Liver (tissue), 8 donors: ENCODE measurements at regions not wholly inside any gene's neighbourhood (a gene's known extent, or its start where the extent isn't known, plus 50 kb on each side); places are given as distances from the start of the nearest gene placed in this dataset.

Source experiments
- DNase-seq: peaks from one replicate; pipeline ENCODE4 v3.0.0-alpha.2; 2017; ENCODE audit warnings: low spot score
- H3K27ac ChIP-seq, 2 donors: one replicate each; pipeline ENCODE4 v1.7.0; 2013; ENCODE audit warnings: inconsistent platforms in 2 of 2, low read length in 2 of 2, control low read depth in 1 of 2, low read depth in 1 of 2, mild to moderate bottlenecking in 1 of 2
- H3K27me3 ChIP-seq, 4 donors: one replicate each; pipeline versions ENCODE4 v1.6.1 to v1.7.0; 2013; ENCODE audit warnings: low read length in 3 of 4, inconsistent platforms in 1 of 4, mild to moderate bottlenecking in 1 of 4, moderate library complexity in 1 of 4; ENCODE audit not compliant: control insufficient read depth in 4 of 4, insufficient read depth in 4 of 4
- H3K36me3 ChIP-seq, 4 donors: one replicate each; pipeline versions ENCODE4 v1.6.1 to v1.7.0; 2013; ENCODE audit warnings: low read length in 3 of 4, mild to moderate bottlenecking in 3 of 4, low read depth in 1 of 4, moderate library complexity in 1 of 4; ENCODE audit not compliant: control insufficient read depth in 4 of 4, insufficient read depth in 3 of 4
- H3K4me1 ChIP-seq, 4 donors: one replicate each; pipeline versions ENCODE4 v1.6.1 to v1.7.0; 2013; ENCODE audit warnings: low read length in 3 of 4, mild to moderate bottlenecking in 3 of 4, moderate library complexity in 1 of 4; ENCODE audit not compliant: control insufficient read depth in 4 of 4, insufficient read depth in 4 of 4
- H3K4me3 ChIP-seq, 3 donors: one replicate each; pipeline versions ENCODE4 v1.6.1 to v1.7.0; 2013; ENCODE audit warnings: low read length in 3 of 3, control low read depth in 1 of 3, low read depth in 1 of 3, mild to moderate bottlenecking in 1 of 3
- H3K9ac ChIP-seq, 2 donors: one replicate each; pipeline ENCODE4 v1.7.0; 2013; ENCODE audit warnings: low read length in 2 of 2, mild to moderate bottlenecking in 2 of 2, moderate library complexity in 2 of 2, control low read depth in 1 of 2, low read depth in 1 of 2
- H3K9me3 ChIP-seq, 4 donors: one replicate each; pipeline versions ENCODE4 v1.6.1 to v1.7.0; 2013; ENCODE audit warnings: low read length in 3 of 4; ENCODE audit not compliant: control insufficient read depth in 4 of 4
- CTCF ChIP-seq: fragments of 150-350 bp; IDR thresholded peaks from 2 replicates; pipeline ENCODE4 v1.5.1; 2017; ENCODE audit warnings: improper control_type of control experiment, low read depth, low read length; ENCODE audit not compliant: missing input control
- EGR1 ChIP-seq, 2 donors: IDR thresholded peaks; 2 replicates each; pipeline ENCODE4 v1.6.1; 2016 to 2018; ENCODE audit warnings: antibody characterized with exemption in 2 of 2, low read depth in 2 of 2
- FOXA1 ChIP-seq: IDR thresholded peaks from 2 replicates; pipeline ENCODE4 v1.6.1; 2016; ENCODE audit warnings: antibody characterized with exemption
- GABPA ChIP-seq, 2 donors: IDR thresholded peaks in 1 of 2; conservative IDR thresholded peaks in 1 of 2; 2 replicates each; pipeline ENCODE4 v1.6.1; 2016; ENCODE audit warnings: antibody characterized with exemption in 2 of 2, mild to moderate bottlenecking in 1 of 2, moderate library complexity in 1 of 2
- HNF4A ChIP-seq, 2 donors: conservative IDR thresholded peaks; 2 replicates each; pipeline ENCODE4 v1.6.1; 2016; ENCODE audit warnings: antibody characterized with exemption in 2 of 2, mild to moderate bottlenecking in 2 of 2
- HNF4G ChIP-seq: IDR thresholded peaks from 2 replicates; pipeline ENCODE4 v1.6.1; 2016; ENCODE audit warnings: antibody characterized with exemption
- JUND ChIP-seq, 2 donors: IDR thresholded peaks; 2 replicates each; pipeline ENCODE4 v1.6.1; 2016; ENCODE audit warnings: antibody characterized with exemption in 2 of 2
- NR2F2 ChIP-seq: IDR thresholded peaks from 2 replicates; pipeline ENCODE4 v1.6.1; 2016; ENCODE audit warnings: antibody characterized with exemption
- RXRA ChIP-seq, 2 donors: IDR thresholded peaks; 2 replicates each; pipeline ENCODE4 v1.6.1; 2017 to 2018; ENCODE audit warnings: antibody characterized with exemption in 2 of 2, mild to moderate bottlenecking in 1 of 2
- SP1 ChIP-seq: IDR thresholded peaks from 2 replicates; pipeline ENCODE4 v1.6.1; 2018; ENCODE audit warnings: antibody characterized with exemption, mild to moderate bottlenecking
- TAF1 ChIP-seq: conservative IDR thresholded peaks from 2 replicates; pipeline ENCODE4 v1.6.1; 2016; ENCODE audit warnings: antibody characterized with exemption, mild to moderate bottlenecking
- YY1 ChIP-seq: IDR thresholded peaks from 2 replicates; pipeline ENCODE4 v1.6.1; 2016; ENCODE audit warnings: antibody characterized with exemption, mild to moderate bottlenecking
- ZBTB33 ChIP-seq: IDR thresholded peaks from 2 replicates; pipeline ENCODE4 v1.6.1; 2016; ENCODE audit warnings: antibody characterized with exemption
- WGBS: extraction: QIAGEN DNeasy Blood & Tissue Kit; methylation state at CpG from one replicate; pipeline ENCODE4 v1.1.7; 2013; 5-methylcytosine and 5-hydroxymethylcytosine counted together
- TF ChIP-seq, protein P1 (sequence below): IDR thresholded peaks from 2 replicates; pipeline ENCODE4 v1.6.1; 2016; ENCODE audit warnings: antibody characterized with exemption
- TF ChIP-seq, protein P2 (sequence below): IDR thresholded peaks from 2 replicates; pipeline ENCODE4 v1.6.1; 2016; ENCODE audit warnings: antibody characterized with exemption, mild to moderate bottlenecking
- donor health status: healthy.
- donor health status: healthy.
- donor health status: healthy.
- donor health status: healthy.
- donor health status: healthy.

DNA sequence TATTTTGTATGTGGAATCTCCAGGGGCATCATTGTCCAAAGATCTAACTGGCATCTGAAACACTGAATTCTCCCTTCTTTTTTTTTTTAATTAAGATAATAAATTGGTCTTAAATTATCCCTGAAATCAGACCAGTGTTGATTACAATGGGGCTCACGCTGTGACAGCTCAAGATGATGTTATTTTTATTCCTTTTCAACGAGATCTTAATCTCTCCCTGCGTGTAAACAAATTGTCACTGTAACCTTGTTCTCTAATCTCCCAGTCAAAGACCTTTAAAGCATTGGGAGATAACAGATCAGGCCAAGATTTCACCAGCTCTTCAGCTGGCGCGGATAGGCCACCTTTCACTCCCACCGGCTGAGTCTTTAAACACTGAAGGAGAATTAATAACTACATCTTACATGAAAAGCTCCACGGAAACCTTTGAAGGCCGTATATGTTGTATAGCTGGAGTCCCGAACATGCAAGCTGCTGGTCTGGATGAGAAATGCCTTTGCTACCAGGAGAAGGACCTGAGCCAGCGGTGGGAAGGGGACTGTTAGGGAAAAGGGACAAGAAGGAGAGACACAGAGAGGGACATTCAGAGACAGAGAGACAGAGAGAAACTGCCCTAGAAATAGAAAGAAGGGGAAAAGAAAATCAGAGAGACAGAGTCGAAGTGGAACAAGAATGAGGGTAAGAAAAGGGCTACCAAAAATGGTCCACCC is 418.8 kb upstream of the NR2F2 start:
- Histone ChIP-seq H3K4me3 (no peak overlapping the region), H3K9me3 (no peaks in the 10 kb centered on the region), H3K27ac (no peak overlapping the region), H3K4me1 (no peaks in the 10 kb centered on the region), H3K36me3 (no peaks in the 10 kb centered on the region), H3K27me3 (no peaks in the 10 kb centered on the region), H3K9ac (no peak overlapping the region)
- TF ChIP-seq, protein P1, sequence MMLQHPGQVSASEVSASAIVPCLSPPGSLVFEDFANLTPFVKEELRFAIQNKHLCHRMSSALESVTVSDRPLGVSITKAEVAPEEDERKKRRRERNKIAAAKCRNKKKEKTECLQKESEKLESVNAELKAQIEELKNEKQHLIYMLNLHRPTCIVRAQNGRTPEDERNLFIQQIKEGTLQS = no peak
- TF ChIP-seq EGR1 (IDR thresholded peaks at IDR 0.05; ENCODE audit: low read depth in 2 of 2) (no peak), TAF1 (no peak), RXRA (IDR thresholded peaks at IDR 0.05) (no peak), FOXA1 (no peak), HNF4G (no peak), CTCF (no peak), ZBTB33 (no peak), GABPA (IDR thresholded peaks at IDR 0.05 in 1 of 2, conservative IDR thresholded peaks at IDR 0.05 in 1 of 2) (no peak)
- TF ChIP-seq, protein P2, sequence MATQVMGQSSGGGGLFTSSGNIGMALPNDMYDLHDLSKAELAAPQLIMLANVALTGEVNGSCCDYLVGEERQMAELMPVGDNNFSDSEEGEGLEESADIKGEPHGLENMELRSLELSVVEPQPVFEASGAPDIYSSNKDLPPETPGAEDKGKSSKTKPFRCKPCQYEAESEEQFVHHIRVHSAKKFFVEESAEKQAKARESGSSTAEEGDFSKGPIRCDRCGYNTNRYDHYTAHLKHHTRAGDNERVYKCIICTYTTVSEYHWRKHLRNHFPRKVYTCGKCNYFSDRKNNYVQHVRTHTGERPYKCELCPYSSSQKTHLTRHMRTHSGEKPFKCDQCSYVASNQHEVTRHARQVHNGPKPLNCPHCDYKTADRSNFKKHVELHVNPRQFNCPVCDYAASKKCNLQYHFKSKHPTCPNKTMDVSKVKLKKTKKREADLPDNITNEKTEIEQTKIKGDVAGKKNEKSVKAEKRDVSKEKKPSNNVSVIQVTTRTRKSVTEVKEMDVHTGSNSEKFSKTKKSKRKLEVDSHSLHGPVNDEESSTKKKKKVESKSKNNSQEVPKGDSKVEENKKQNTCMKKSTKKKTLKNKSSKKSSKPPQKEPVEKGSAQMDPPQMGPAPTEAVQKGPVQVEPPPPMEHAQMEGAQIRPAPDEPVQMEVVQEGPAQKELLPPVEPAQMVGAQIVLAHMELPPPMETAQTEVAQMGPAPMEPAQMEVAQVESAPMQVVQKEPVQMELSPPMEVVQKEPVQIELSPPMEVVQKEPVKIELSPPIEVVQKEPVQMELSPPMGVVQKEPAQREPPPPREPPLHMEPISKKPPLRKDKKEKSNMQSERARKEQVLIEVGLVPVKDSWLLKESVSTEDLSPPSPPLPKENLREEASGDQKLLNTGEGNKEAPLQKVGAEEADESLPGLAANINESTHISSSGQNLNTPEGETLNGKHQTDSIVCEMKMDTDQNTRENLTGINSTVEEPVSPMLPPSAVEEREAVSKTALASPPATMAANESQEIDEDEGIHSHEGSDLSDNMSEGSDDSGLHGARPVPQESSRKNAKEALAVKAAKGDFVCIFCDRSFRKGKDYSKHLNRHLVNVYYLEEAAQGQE = no peak
- DNase-seq = no peak
- WGBS = 68% methylated on average over 11 of the region's 11 CpGs

DNA sequence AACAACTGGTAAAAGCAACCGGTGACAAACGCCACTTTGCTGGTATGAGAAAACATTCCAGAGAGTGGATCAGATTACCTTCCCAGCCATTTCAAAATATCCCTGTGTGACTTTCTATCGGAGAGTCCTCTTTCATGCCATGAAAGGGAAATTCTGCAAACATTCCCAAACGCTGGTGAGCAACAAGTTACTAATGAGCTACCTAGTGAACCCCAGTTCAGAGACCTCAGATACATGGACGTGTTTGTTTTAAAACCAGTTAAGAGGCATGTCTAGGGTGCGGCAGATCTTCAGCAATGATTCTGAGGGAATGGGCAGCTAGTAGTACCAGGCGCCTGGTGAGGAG is 418.2 kb upstream of the NR2F2 start:
- no peaks in the 10 kb centered on the region for H3K36me3 ChIP-seq
- H3K4me1 ChIP-seq = no peaks in the 10 kb centered on the region
- no peaks in the 10 kb centered on the region for H3K9me3 ChIP-seq
- H3K27ac ChIP-seq = no peak overlapping the region
- no peak overlapping the region for H3K9ac ChIP-seq
- 58% methylated on average over 7 of the region's 7 CpGs for WGBS
- H3K27me3 ChIP-seq = no peaks in the 10 kb centered on the region
- no peak overlapping the region for H3K4me3 ChIP-seq
- DNase-seq = no peak
- TF ChIP-seq JUND (IDR thresholded peaks at IDR 0.05) = no peak
- TF ChIP-seq CTCF = no peak
- TF ChIP-seq NR2F2 = no peak
- no peak for TF ChIP-seq YY1
- no peak for TF ChIP-seq HNF4A (conservative IDR thresholded peaks at IDR 0.05)
- TF ChIP-seq SP1 = no peak
- TF ChIP-seq ZBTB33 = no peak
- TF ChIP-seq, protein P2 = no peak
- TF ChIP-seq HNF4G = no peak
- TF ChIP-seq EGR1 (IDR thresholded peaks at IDR 0.05; ENCODE audit: low read depth in 2 of 2) = no peak
